Left ventricle myocardium inferior (tissue), 1 donor: ENCODE measurements at regions not wholly inside any gene's neighbourhood (a gene's known extent, or its start where the extent isn't known, plus 50 kb on each side); places are given as distances from the start of the nearest gene placed in this dataset.

Source experiments
- DNase-seq: peaks from one replicate; pipeline ENCODE4 v3.0.0-alpha.2; 2020
- H3K27ac ChIP-seq: fragments of 200-600 bp; replicated peaks from 2 replicates; pipeline ENCODE4 v1.8.0; 2021
- H3K27me3 ChIP-seq: fragments of 200-600 bp; 2 replicates; pipeline ENCODE4 v1.8.0; 2021; ENCODE audit warnings: low read depth
- H3K36me3 ChIP-seq: fragments of 200-600 bp; 2 replicates; pipeline ENCODE4 v1.8.0; 2021
- H3K4me1 ChIP-seq: fragments of 200-600 bp; 2 replicates; pipeline ENCODE4 v1.8.0; 2021
- H3K4me3 ChIP-seq: fragments of 200-600 bp; 2 replicates; pipeline ENCODE4 v1.8.0; 2021; ENCODE audit warnings: mild to moderate bottlenecking, moderate library complexity
- H3K9me3 ChIP-seq: fragments of 200-600 bp; replicated peaks from 2 replicates; pipeline ENCODE4 v1.8.0; 2021
- CTCF ChIP-seq: fragments of 200-600 bp; IDR thresholded peaks from 2 replicates; pipeline ENCODE4 v1.8.0; 2021; ENCODE audit warnings: antibody characterized with exemption, mild to moderate bottlenecking, borderline replicate concordance
- intact Hi-C: fragments of 100-400 bp; cut with micrococcal nuclease; formaldehyde crosslinking; loops from one replicate; pipeline ENCODE4 v1.11.0; 2022
- donor health status: DM: no; HTN: yes; CAD: no; lungs with severe emphysema.

- TF ChIP-seq CTCF: no peak
- H3K4me1 ChIP-seq: no peaks in the 10 kb centered on the region
- no peak overlapping the region for H3K4me3 ChIP-seq
- intact Hi-C loops: no loop called here
- no peak for DNase-seq
- H3K27ac ChIP-seq: no peak overlapping the region
- H3K27me3 ChIP-seq: peaks cover 16% of the 10 kb centered on the region
- H3K36me3 ChIP-seq: no peaks in the 10 kb centered on the region
- H3K9me3 ChIP-seq: no peaks in the 10 kb centered on the region
Measured at GRCh38 chr7:24455813-24456525, 117.3 kb upstream of the PALS2 start.

- no peaks in the 10 kb centered on the region for H3K4me1 ChIP-seq
- no peak for DNase-seq
- intact Hi-C loops: no loop called here
- H3K4me3 ChIP-seq: no peak overlapping the region
- H3K9me3 ChIP-seq: no peaks in the 10 kb centered on the region
- TF ChIP-seq CTCF: no peak
- peaks cover 16% of the 10 kb centered on the region for H3K27me3 ChIP-seq
- no peaks in the 10 kb centered on the region for H3K36me3 ChIP-seq
- no peak overlapping the region for H3K27ac ChIP-seq
Measured at GRCh38 chr7:24456526-24457218, 116.6 kb upstream of the PALS2 start.

- Histone ChIP-seq H3K36me3 (no peaks in the 10 kb centered on the region), H3K9me3 (no peaks in the 10 kb centered on the region), H3K4me1 (no peaks in the 10 kb centered on the region), H3K27me3 (peaks cover 16% of the 10 kb centered on the region), H3K4me3 (no peak overlapping the region), H3K27ac (no peak overlapping the region)
- DNase-seq: no peak
- TF ChIP-seq CTCF: no peak
- intact Hi-C loops: no loop called here
Measured at GRCh38 chr7:24457219-24457558, 116.1 kb upstream of the PALS2 start.

- no peaks in the 10 kb centered on the region for H3K27me3 ChIP-seq
- H3K27ac ChIP-seq: no peak overlapping the region
- intact Hi-C loops: no loop called here
- no peak for DNase-seq
- H3K4me3 ChIP-seq: no peak overlapping the region
- no peak for TF ChIP-seq CTCF
- no peaks in the 10 kb centered on the region for H3K4me1 ChIP-seq
- no peaks in the 10 kb centered on the region for H3K9me3 ChIP-seq
- H3K36me3 ChIP-seq: no peaks in the 10 kb centered on the region
Measured at GRCh38 chr7:24462117-24462516, 111.1 kb upstream of the PALS2 start.

GRCh38 chr7:24462984-24463383 is 110.3 kb upstream of the PALS2 start:
- Histone ChIP-seq H3K36me3 (no peaks in the 10 kb centered on the region), H3K27ac (no peak overlapping the region), H3K4me1 (no peaks in the 10 kb centered on the region), H3K4me3 (no peak overlapping the region), H3K9me3 (no peaks in the 10 kb centered on the region), H3K27me3 (no peaks in the 10 kb centered on the region)
- no peak for DNase-seq
- intact Hi-C loops: no loop called here
- no peak for TF ChIP-seq CTCF
